A673 (cell line): ENCODE measurements at regions not wholly inside any gene's neighbourhood (a gene's known extent, or its start where the extent isn't known, plus 50 kb on each side); places are given as distances from the start of the nearest gene placed in this dataset.

ENCODE experiments used
- BruUV-seq: library from RNA; stranded (reverse); fragments of 400-500 nt; replicated peaks from 2 replicates; lab custom pipeline; 2021; lab: Mats Ljungman, UMichigan
- CTCF ChIA-PET: fragments of 300-600 bp; sonication (Branson Sonifier 250); formaldehyde crosslinking; loops from one replicate; lab custom pipeline; 2022; ENCODE audit warnings: antibody characterized with exemption; lab: Charles Lee
- POLR2A ChIA-PET: fragments of 300-600 bp; sonication (Branson Sonifier 250); formaldehyde crosslinking; loops from one replicate; lab custom pipeline; 2022; ENCODE audit warnings: antibody characterized with exemption; ENCODE audit not compliant: low non-redundant PET; lab: Charles Lee
- DNase-seq: peaks from one replicate; pipeline ENCODE4 v3.0.0-alpha.2; 2015; ENCODE audit warnings: low spot score
- H3K27ac ChIP-seq: fragments of 200-600 bp; sonication (generic); 2 replicates; pipeline ENCODE4 v1.5.1; 2016; ENCODE audit warnings: mixed run types, low read depth, mild to moderate bottlenecking, mixed read lengths, antibody characterized with exemption, low read length; ENCODE audit not compliant: poor library complexity, severe bottlenecking
- H3K27me3 ChIP-seq: fragments of 200-600 bp; sonication (generic); replicated peaks from 2 replicates; pipeline ENCODE4 v1.6.1; 2017; ENCODE audit warnings: mixed run types, low read depth, mild to moderate bottlenecking, mixed read lengths, antibody characterized with exemption, low read length; ENCODE audit not compliant: insufficient read depth, poor library complexity
- H3K36me3 ChIP-seq: fragments of 200-600 bp; sonication (generic); 2 replicates; pipeline ENCODE4 v1.6.1; 2016; ENCODE audit warnings: mixed run types, mild to moderate bottlenecking, mixed read lengths, antibody characterized with exemption, low read length; ENCODE audit not compliant: insufficient read depth, poor library complexity, severe bottlenecking
- H3K4me1 ChIP-seq: fragments of 200-600 bp; sonication (generic); 2 replicates; pipeline ENCODE4 v1.6.1; 2017; ENCODE audit warnings: mixed run types, mild to moderate bottlenecking, mixed read lengths, antibody characterized with exemption, low read length; ENCODE audit not compliant: insufficient read depth, poor library complexity, severe bottlenecking
- H3K4me3 ChIP-seq: fragments of 200-600 bp; sonication (generic); 2 replicates; pipeline ENCODE4 v1.5.1; 2016; ENCODE audit warnings: low read depth, mixed run types, mild to moderate bottlenecking, mixed read lengths, low read length; ENCODE audit not compliant: poor library complexity, severe bottlenecking
- H3K9me3 ChIP-seq: fragments of 200-600 bp; sonication (generic); 2 replicates; pipeline ENCODE4 v1.6.1; 2016; ENCODE audit warnings: mixed run types, low read depth, mild to moderate bottlenecking, mixed read lengths, antibody characterized with exemption, low read length; ENCODE audit not compliant: poor library complexity, severe bottlenecking
- EZH2 ChIP-seq: fragments of 200-600 bp; sonication (generic); IDR thresholded peaks from 2 replicates; pipeline ENCODE4 v1.6.1; 2017; ENCODE audit warnings: borderline replicate concordance, low read depth, mild to moderate bottlenecking, mixed read lengths, antibody characterized with exemption, low read length; ENCODE audit not compliant: poor library complexity, severe bottlenecking
- intact Hi-C: fragments of 100-400 bp; cut with micrococcal nuclease; formaldehyde crosslinking; loops from one replicate; pipeline ENCODE4 v1.10.0; 2022; ENCODE audit not compliant: unreplicated experiment
- TF ChIP-seq, protein P1 (sequence below): fragments of 300-800, 200-600 bp; sonication (generic); conservative IDR thresholded peaks from 2 replicates; pipeline ENCODE4 v1.5.1; 2017; ENCODE audit warnings: low read depth, mild to moderate bottlenecking, antibody characterized with exemption, low read length, moderate library complexity, mixed read lengths

DNA sequence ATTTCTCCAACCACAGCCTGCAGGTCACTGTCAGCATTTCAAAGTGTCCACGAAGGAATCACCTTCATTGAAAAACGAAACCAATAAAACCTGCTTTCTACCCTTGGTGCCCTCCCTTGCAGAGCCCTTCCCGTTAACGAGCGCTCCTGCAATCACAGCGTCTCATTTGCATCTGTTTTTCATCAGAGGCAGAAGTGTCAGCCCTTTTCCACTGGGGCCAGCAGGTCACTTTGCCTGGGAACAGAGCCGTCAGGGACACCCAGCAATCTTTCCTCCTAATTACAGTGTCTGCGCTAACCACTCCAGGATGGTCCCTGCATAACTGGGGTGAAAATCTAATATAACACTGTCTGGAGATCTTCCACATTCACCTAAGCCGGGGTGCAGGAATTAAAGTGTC is 85.3 kb downstream of the PSMG1 start:
- Histone ChIP-seq H3K27ac (no peak overlapping the region), H3K9me3 (no peaks in the 10 kb centered on the region), H3K27me3 (no peaks in the 10 kb centered on the region), H3K4me1 (no peaks in the 10 kb centered on the region), H3K36me3 (no peaks in the 10 kb centered on the region), H3K4me3 (no peak overlapping the region)
- no peak for DNase-seq
- POLR2A ChIA-PET, result no interaction called here
- intact Hi-C loops, result no loop called here
- no peak for TF ChIP-seq EZH2
- TF ChIP-seq, protein P1, sequence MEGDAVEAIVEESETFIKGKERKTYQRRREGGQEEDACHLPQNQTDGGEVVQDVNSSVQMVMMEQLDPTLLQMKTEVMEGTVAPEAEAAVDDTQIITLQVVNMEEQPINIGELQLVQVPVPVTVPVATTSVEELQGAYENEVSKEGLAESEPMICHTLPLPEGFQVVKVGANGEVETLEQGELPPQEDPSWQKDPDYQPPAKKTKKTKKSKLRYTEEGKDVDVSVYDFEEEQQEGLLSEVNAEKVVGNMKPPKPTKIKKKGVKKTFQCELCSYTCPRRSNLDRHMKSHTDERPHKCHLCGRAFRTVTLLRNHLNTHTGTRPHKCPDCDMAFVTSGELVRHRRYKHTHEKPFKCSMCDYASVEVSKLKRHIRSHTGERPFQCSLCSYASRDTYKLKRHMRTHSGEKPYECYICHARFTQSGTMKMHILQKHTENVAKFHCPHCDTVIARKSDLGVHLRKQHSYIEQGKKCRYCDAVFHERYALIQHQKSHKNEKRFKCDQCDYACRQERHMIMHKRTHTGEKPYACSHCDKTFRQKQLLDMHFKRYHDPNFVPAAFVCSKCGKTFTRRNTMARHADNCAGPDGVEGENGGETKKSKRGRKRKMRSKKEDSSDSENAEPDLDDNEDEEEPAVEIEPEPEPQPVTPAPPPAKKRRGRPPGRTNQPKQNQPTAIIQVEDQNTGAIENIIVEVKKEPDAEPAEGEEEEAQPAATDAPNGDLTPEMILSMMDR, result no peak
- BruUV-seq, result no TSS peak
- CTCF ChIA-PET, result no interaction called here

DNA sequence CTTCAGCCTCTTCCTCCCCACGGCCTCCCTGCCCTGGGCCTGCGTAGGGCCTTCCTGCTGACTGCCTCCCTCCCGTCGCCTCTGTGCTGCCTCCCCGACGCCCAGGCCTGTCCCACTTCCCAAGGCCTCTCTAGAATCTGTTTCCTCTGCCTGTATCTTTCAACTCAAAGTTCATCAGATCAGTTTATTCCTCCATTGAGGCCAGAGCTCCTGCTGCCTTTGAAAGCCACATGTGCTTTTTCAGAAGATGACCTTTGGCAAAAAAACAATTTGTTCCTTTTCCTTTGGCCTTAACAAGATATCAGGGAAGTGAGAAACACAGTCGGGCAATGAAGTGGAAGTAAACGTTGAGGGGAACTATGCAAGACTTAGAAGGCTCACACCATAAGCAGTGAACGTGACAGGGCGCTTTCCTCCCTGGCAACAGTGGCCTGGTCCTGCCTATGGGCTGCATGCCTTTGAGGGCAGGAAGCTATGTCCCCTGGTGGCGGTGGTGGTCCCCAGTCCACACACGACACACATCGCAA is 85.9 kb downstream of the PSMG1 start:
- Histone ChIP-seq H3K9me3 (no peaks in the 10 kb centered on the region), H3K27ac (no peak overlapping the region), H3K4me1 (no peaks in the 10 kb centered on the region), H3K27me3 (no peaks in the 10 kb centered on the region), H3K4me3 (no peak overlapping the region), H3K36me3 (no peaks in the 10 kb centered on the region)
- no peak for TF ChIP-seq EZH2
- TF ChIP-seq, protein P1, result no peak
- DNase-seq, result no peak
- CTCF ChIA-PET, result no interaction called here
- no TSS peak for BruUV-seq
- POLR2A ChIA-PET, result no interaction called here
- intact Hi-C loops, result no loop called here

DNA sequence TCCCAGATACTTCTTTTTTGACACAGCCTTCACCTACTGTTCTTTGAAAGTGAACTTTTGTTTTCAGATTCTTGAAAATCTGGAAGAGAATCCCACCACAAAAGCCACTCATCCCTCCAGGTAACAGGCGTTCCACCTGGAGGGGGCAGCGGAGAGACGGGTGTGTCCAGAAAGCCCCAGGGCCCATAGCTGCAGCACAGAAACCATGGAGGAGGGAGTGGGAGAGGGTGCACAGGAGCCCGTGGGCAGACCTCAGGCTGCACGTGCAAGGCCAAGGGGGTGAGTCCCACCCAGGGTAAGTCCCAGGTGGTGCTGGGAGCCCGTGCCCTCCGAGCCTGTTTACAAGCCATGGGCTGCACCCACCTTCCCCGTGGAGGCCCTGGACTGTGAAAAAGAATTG is 86.5 kb downstream of the PSMG1 start:
- TF ChIP-seq EZH2, result no peak
- TF ChIP-seq, protein P1, result 0 out of 2 replicates have a peak, but pooled peaks have one; percentile 9
- DNase-seq, result no peak
- intact Hi-C loops, result no loop called here
- Histone ChIP-seq H3K27ac (no peak overlapping the region), H3K4me1 (no peaks in the 10 kb centered on the region), H3K9me3 (no peaks in the 10 kb centered on the region), H3K36me3 (no peaks in the 10 kb centered on the region), H3K27me3 (no peaks in the 10 kb centered on the region), H3K4me3 (no peak overlapping the region)
- BruUV-seq, result no TSS peak
- ChIA-PET CTCF (no interaction called here), POLR2A (no interaction called here)
